ENCODE measurements at regions not wholly inside any gene's neighbourhood (a gene's known extent, or its start where the extent isn't known, plus 50 kb on each side); places are given as distances from the start of the nearest gene placed in this dataset.

DNA sequence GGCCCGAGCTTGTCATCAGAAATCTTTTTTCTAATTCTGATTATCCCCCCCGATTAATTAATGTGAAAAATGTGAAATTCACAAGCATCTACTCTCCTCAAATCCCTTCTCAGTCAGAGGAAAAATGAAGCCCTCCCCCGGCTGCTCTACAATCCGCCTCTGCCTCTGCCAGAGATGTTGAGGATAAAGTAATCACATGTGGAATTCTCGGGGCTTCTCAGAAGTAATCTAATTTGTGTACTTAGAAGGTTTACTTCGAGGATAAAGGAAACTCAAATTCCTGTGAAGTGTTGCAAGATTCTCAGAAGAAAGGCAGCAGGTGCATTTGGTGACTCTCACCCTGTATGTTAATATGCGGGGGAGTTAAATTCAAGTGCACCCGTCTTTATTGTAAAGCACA, 726.1 kb upstream of the ADAMTS16 start:
- CTCF ChIA-PET: no interaction called here
- peaks cover 18% of the 10 kb centered on the region for H3K9me3 Mint-ChIP-seq (ENCODE audit: low read depth)
- no peak overlapping the region for H3K4me3 Mint-ChIP-seq
- H3K4me1 Mint-ChIP-seq: no peaks in the 10 kb centered on the region
- ATAC-seq (no peak), DNase-seq (no peak)
- H3K27me3 Mint-ChIP-seq: no peaks in the 10 kb centered on the region
- no peaks in the 10 kb centered on the region for H3K36me3 Mint-ChIP-seq
- no peak overlapping the region for H3K27ac Mint-ChIP-seq

DNA sequence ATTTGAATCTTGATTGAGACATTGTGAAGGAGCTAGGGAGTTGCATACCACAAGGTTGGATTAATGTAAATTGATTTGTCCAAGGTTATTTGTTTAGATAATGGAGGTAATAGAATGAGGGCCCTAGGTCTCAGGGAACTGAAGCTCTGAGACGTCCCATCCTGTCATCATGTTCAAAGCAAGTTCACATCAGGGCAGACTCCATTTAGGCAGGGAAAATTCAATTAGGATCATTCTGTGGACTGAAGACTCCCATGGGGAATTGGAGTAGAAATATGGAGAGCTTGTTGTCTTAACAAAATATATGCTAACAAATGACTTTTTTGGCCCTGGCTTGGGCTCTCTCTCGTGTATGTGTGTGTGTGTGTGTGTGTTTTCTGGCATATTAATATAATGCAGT, 722.0 kb upstream of the ADAMTS16 start:
- no peaks in the 10 kb centered on the region for H3K27me3 Mint-ChIP-seq
- no peak overlapping the region for H3K4me3 Mint-ChIP-seq
- no peak overlapping the region for H3K27ac Mint-ChIP-seq
- DNase-seq (no peak), ATAC-seq (no peak)
- CTCF ChIA-PET: no interaction called here
- peaks cover 23% of the 10 kb centered on the region for H3K9me3 Mint-ChIP-seq (ENCODE audit: low read depth)
- peaks cover 2% of the 10 kb centered on the region for H3K36me3 Mint-ChIP-seq
- H3K4me1 Mint-ChIP-seq: no peaks in the 10 kb centered on the region

DNA sequence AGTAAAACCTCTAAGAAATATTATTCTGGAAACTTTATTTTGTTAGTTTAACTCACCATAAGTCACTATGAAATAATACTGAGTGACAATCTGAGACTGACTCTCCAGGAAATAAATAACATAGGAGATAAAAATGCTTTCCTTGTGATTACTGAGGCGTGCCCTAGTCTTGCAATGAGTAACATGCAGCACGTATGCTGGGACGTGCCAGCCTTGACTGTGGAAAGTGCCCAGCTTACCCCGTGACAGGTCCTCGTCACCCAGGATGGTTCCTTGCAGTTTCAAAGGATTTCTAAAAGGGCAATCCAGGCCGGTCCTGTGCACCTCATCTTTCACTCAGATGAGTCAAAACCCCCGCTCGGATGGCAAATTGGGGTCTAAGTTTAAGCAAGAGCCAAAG, 720.8 kb upstream of the ADAMTS16 start:
- ATAC-seq: no peak
- Mint-ChIP-seq H3K9me3 (ENCODE audit: low read depth) (peaks cover 29% of the 10 kb centered on the region), H3K27me3 (no peaks in the 10 kb centered on the region), H3K36me3 (peaks cover 2% of the 10 kb centered on the region), H3K4me1 (no peaks in the 10 kb centered on the region), H3K27ac (no peak overlapping the region), H3K4me3 (no peak overlapping the region)
- no peak for DNase-seq
- CTCF ChIA-PET: interaction anchor here (0.6 kb wide), 1 partner anchor 98 kb away, joined by 3 read pairs; no protein-coding TSS in a partner anchor

DNA sequence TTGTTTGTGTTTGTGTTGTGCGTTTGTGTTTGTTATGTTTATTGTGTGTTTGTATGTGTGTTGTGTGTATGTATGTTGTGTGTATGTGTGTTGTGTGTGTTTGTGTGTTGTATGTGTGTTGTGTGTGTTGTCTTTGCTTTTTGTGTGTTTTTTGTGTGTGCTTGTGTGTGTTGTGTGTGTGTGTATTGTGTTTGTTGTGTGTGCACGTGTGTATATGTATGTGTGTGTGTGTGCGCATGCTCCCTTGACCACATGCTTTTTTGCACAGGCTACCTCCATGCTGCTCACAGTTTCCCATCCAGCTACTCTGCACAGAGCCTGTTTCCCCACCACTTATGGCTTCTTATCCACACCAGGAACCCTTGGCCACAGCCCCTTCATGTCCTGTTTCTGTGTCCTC, 720.0 kb upstream of the ADAMTS16 start:
- Mint-ChIP-seq H3K4me1 (no peaks in the 10 kb centered on the region), H3K27ac (no peak overlapping the region), H3K9me3 (ENCODE audit: low read depth) (peaks cover 27% of the 10 kb centered on the region), H3K27me3 (no peaks in the 10 kb centered on the region), H3K4me3 (no peak overlapping the region), H3K36me3 (peaks cover 2% of the 10 kb centered on the region)
- DNase-seq (no peak), ATAC-seq (no peak)
- CTCF ChIA-PET: no interaction called here

DNA sequence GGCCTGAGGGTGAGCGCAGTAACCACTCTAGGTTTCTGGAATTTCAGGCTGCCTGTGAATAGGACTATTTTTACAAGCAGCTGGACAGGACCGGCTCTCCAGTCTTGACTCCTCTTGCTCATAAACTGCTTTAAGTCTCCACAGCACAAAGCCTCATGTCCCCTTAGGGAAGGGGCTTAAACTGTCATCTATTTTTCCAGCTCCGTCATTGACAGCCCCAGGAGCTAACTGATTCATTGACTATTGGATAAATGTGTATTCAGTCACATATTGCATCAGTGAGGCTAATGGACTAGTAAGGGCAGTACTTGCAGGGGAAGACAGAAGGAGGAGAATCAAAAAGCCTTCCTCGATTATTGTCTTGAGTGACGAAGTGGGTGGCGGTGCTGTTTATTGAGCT, 719.4 kb upstream of the ADAMTS16 start:
- DNase-seq (no peak), ATAC-seq (no peak)
- Mint-ChIP-seq H3K27me3 (no peaks in the 10 kb centered on the region), H3K9me3 (ENCODE audit: low read depth) (peaks cover 23% of the 10 kb centered on the region), H3K4me1 (no peaks in the 10 kb centered on the region), H3K36me3 (peaks cover 2% of the 10 kb centered on the region), H3K4me3 (no peak overlapping the region), H3K27ac (no peak overlapping the region)
- CTCF ChIA-PET: no interaction called here

DNA sequence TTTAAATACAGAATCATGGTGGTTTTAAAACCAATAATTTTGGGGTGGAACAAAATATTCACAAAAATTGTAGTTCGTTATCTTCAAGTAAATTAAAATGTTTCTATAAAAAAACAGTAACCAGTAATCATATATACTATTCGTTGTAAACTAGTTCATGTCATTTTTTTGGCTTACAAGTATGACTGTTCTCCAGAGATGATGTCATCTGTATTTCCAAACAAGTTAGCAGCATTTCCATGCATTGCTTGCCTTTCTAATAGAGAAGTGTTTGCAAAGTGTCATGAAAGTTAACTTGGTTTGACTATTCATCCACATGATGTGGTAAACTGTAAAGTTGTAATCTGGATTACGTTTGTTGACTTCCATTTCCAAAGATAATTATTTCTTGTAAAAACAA, 717.9 kb upstream of the ADAMTS16 start:
- peaks cover 24% of the 10 kb centered on the region for H3K9me3 Mint-ChIP-seq (ENCODE audit: low read depth)
- H3K4me1 Mint-ChIP-seq: no peaks in the 10 kb centered on the region
- CTCF ChIA-PET: no interaction called here
- no peak for ATAC-seq
- H3K36me3 Mint-ChIP-seq: peaks cover 2% of the 10 kb centered on the region
- H3K4me3 Mint-ChIP-seq: no peak overlapping the region
- DNase-seq: no peak
- H3K27me3 Mint-ChIP-seq: no peaks in the 10 kb centered on the region
- H3K27ac Mint-ChIP-seq: no peak overlapping the region

DNA sequence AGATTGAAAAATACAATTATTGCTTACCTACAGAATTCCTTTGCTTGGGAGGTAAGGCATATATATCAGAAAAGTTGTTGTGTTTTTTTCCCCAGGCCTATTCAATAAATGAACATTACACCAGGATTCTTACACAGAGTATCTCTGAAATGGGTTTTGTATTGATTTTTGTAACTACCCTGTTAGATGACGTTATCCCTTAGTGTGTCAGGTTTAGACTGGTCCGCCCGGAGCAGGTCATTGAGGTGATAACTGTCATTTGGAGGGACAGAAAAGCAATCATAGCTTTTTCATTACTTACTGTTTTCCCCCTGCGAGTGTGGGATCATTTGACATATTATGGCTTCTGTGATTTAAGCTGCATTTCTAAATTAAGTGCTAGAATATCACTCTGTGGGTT, 715.2 kb upstream of the ADAMTS16 start:
- Mint-ChIP-seq H3K27me3 (no peaks in the 10 kb centered on the region), H3K36me3 (peaks cover 2% of the 10 kb centered on the region), H3K27ac (no peak overlapping the region), H3K4me1 (no peaks in the 10 kb centered on the region), H3K9me3 (ENCODE audit: low read depth) (peaks cover 26% of the 10 kb centered on the region), H3K4me3 (no peak overlapping the region)
- DNase-seq: no peak
- ATAC-seq: no peak
- CTCF ChIA-PET: no interaction called here

DNA sequence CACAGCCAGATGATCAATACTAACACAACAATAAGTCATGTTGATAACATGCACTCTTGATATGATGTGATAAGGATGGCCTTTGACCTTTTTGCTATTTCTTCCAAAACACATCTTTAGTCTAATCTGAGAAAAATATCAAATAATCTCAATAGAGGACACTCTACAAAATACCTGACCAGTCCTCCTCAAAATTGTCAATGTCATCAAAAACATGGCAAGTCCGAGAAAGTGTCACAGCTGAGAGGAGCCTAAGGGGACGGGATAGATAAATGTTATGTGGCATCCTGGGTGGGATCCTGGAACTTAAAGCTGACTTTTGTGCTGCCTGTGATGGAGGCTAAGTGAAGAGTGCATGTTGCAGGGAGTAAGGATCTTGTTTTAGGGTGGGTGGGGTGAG, 699.6 kb upstream of the ADAMTS16 start:
- DNase-seq: no peak
- CTCF ChIA-PET: no interaction called here
- Mint-ChIP-seq H3K27me3 (no peaks in the 10 kb centered on the region), H3K4me3 (no peak overlapping the region), H3K27ac (no peak overlapping the region), H3K9me3 (ENCODE audit: low read depth) (peaks cover 20% of the 10 kb centered on the region), H3K4me1 (no peaks in the 10 kb centered on the region), H3K36me3 (no peaks in the 10 kb centered on the region)
- ATAC-seq: no peak

DNA sequence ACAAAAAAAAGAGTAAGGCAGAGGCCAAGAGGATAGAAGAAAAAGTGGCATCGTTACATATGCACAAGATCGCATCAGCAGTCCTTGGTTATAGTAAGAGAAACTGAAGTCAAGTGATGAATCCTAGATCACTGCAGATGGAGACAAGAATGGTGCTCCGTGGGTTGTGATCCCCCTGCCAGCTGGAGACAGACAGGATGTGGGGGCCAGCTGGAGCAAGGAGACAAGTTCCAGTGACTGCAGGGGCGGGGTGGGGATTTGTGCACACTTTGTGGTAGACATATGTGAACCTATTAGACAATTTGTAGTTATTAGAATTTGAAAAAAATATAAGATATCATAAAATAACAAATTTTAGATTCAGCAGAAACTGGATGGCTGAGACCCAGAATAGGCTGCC, 697.9 kb upstream of the ADAMTS16 start:
- CTCF ChIA-PET: no interaction called here
- no peaks in the 10 kb centered on the region for H3K27me3 Mint-ChIP-seq
- H3K9me3 Mint-ChIP-seq (ENCODE audit: low read depth): peaks cover 28% of the 10 kb centered on the region
- no peaks in the 10 kb centered on the region for H3K36me3 Mint-ChIP-seq
- no peaks in the 10 kb centered on the region for H3K4me1 Mint-ChIP-seq
- ATAC-seq: no peak
- no peak overlapping the region for H3K4me3 Mint-ChIP-seq
- H3K27ac Mint-ChIP-seq: no peak overlapping the region
- DNase-seq: no peak

DNA sequence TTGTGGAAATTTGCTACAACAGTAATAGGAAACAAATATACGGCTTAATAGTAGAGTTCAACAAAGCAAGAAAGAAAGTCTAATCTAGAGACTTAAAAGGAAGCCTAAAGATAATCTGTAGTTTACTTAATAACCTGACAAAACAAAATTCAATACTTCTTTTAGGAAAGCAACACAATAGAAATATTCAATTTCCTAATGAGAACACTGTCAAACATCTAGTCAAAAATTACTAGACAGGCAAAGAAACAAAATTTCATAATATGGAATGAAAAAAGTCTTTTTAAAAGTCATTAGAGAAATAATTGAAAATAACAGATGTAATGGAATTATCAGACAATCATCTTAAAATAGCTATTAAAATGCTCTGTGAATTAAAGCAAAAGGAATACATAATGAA, 692.5 kb upstream of the ADAMTS16 start:
- no peak for DNase-seq
- Mint-ChIP-seq H3K4me3 (no peak overlapping the region), H3K4me1 (no peaks in the 10 kb centered on the region), H3K27ac (no peak overlapping the region), H3K36me3 (no peaks in the 10 kb centered on the region), H3K9me3 (ENCODE audit: low read depth) (peaks cover 22% of the 10 kb centered on the region), H3K27me3 (no peaks in the 10 kb centered on the region)
- CTCF ChIA-PET: no interaction called here
- no peak for ATAC-seq

DNA sequence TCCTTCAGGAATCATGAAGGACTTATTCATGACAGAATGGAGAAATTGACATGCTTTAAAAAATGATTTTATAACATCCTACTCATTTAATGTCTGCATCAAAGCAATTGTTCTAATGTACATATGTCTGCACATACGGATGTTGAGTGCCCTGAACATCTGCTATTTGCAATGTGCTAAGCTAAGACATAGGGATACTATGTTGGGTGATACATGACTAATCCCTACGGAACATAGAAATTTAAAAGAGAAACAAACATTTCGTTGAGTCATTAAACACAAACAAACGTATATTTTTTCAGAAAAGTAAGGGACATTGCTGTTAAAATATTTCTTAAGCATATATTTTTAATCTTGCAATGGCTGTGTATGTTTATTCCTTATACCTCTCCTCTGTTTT, 686.5 kb upstream of the ADAMTS16 start:
- H3K36me3 Mint-ChIP-seq: no peaks in the 10 kb centered on the region
- H3K27ac Mint-ChIP-seq: no peak overlapping the region
- no peaks in the 10 kb centered on the region for H3K4me1 Mint-ChIP-seq
- no peaks in the 10 kb centered on the region for H3K27me3 Mint-ChIP-seq
- no peak for DNase-seq
- no peak overlapping the region for H3K4me3 Mint-ChIP-seq
- peaks cover 11% of the 10 kb centered on the region for H3K9me3 Mint-ChIP-seq (ENCODE audit: low read depth)
- no peak for ATAC-seq
- CTCF ChIA-PET: no interaction called here

DNA sequence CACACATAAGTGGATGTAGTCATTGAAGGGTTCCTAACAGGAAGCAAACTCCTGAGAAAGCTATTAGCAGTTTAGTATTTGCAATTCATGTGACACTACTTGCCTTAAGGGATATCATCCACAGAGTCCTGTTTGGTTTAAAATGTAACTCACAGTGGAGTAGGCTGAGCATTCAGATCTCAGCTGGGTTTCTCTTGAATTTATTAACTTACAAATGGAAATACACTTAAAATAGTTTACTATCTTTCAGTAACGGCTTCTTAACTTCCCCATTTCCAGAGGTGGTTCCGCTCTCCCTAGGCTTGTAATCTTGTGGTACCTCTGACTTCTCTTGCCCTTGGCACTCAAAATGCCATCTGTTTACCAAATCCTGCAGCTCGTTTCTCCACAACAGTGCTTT, 660.7 kb upstream of the ADAMTS16 start:
- Mint-ChIP-seq H3K4me3 (no peak overlapping the region), H3K36me3 (no peaks in the 10 kb centered on the region), H3K27me3 (no peaks in the 10 kb centered on the region), H3K27ac (no peak overlapping the region), H3K9me3 (ENCODE audit: low read depth) (peaks cover 9% of the 10 kb centered on the region), H3K4me1 (no peaks in the 10 kb centered on the region)
- DNase-seq: no peak
- ATAC-seq: no peak
- CTCF ChIA-PET: no interaction called here

DNA sequence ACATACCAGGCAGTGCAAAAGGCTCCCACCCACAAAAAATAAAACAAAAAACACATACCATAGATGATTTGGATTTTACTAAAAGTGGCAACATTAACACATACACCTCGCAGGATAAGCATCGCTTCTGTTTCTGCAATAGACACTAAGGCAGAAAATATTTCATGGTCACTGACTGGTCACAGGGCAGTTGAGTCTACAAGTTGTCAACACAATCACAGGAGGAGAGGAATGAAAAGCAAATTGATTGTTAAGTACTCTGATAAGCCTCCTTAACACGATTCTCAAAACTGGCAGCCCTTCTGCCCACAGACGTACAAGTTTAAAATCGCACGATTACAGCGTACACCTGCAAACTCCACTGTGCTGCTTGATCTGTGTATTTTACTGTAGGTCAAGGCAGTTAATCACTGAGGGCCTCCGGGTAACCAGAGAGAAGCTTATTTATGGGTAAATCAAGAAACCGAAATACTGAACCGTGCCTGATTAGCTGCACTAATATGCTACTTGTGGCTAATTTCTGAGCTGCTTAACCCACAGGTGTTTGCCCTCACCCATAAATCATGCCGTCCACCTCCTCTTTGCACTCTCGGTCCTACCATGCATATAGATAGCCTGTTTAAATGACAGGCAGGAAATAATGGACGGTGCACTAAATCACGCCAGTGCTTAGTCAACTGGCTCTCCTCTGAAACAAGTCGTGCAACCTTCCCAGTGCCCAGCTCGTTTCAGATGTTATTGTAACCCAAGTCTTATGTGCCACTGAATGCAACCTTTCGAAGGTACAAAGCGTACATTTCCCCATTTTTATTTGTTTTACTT, 659.4 kb upstream of the ADAMTS16 start:
- H3K9me3 Mint-ChIP-seq (ENCODE audit: low read depth): peaks cover 6% of the 10 kb centered on the region
- no peak overlapping the region for H3K4me3 Mint-ChIP-seq
- H3K27me3 Mint-ChIP-seq: no peaks in the 10 kb centered on the region
- DNase-seq (no peak), ATAC-seq (no peak)
- CTCF ChIA-PET: no interaction called here
- no peaks in the 10 kb centered on the region for H3K36me3 Mint-ChIP-seq
- H3K27ac Mint-ChIP-seq: no peak overlapping the region
- H3K4me1 Mint-ChIP-seq: no peaks in the 10 kb centered on the region

DNA sequence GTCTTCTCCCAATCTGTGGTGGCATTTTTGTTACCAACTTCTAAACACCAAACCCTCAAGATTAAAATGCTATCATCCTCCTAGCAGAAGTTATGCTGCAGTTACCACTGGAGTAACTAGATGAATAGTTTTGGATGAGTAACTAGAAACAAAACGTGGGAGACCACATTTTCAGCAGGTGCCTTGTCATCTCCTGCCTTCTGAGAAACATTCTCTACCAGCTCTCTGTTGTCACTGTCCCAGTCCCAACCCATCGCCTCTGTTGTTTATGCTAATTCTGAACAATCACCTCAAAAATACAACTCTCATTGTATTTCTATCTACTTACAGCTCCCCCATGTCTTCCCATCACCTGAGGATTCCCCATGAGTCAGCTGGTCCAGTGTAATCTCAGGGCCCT, 652.5 kb upstream of the ADAMTS16 start:
- CTCF ChIA-PET: no interaction called here
- DNase-seq (no peak), ATAC-seq (no peak)
- Mint-ChIP-seq H3K27me3 (no peaks in the 10 kb centered on the region), H3K27ac (no peak overlapping the region), H3K9me3 (ENCODE audit: low read depth) (peaks cover 5% of the 10 kb centered on the region), H3K4me1 (no peaks in the 10 kb centered on the region), H3K36me3 (no peaks in the 10 kb centered on the region), H3K4me3 (no peak overlapping the region)

Measured in activated CD8-positive, alpha-beta memory T cell treated with anti-CD3 and anti-CD28 coated beads, Interleukin-2, amount 10 ng/mL, durations not matched to agents 7 days and 5 days (primary cell).